Limb (tissue), 2 donors: ENCODE measurements at regions not wholly inside any gene's neighbourhood (a gene's known extent, or its start where the extent isn't known, plus 50 kb on each side); places are given as distances from the start of the nearest gene placed in this dataset.

Experiments
- DNase-seq, 2 donors: peaks; one replicate each; pipeline ENCODE4 v3.0.0-alpha.2; 2016; ENCODE audit errors: extremely low spot score in 2 of 2

- DNase-seq = no peak
Observed at GRCh38 chrX:155694649-155695048, 81.9 kb upstream of the TMLHE start.

GRCh38 chrX:155682834-155683233, 70.1 kb upstream of the TMLHE start:
- no peak for DNase-seq

GRCh38 chrX:155679715-155680114, 67.0 kb upstream of the TMLHE start:
- no peak for DNase-seq

- DNase-seq = no peak
Observed at GRCh38 chrX:155673338-155673737, 60.6 kb upstream of the TMLHE start.

- DNase-seq = no peak
Observed at GRCh38 chrX:155666741-155667140, 54.0 kb upstream of the TMLHE start.
